GM21529 (cell line): ENCODE measurements at regions not wholly inside any gene's neighbourhood (a gene's known extent, or its start where the extent isn't known, plus 50 kb on each side); places are given as distances from the start of the nearest gene placed in this dataset.

Experiments
- ATAC-seq: cut with Tn5 transposase; IDR thresholded peaks from one replicate; pipeline ENCODE4 v1.9.1; 2021; ENCODE audit not compliant: unreplicated experiment

DNA sequence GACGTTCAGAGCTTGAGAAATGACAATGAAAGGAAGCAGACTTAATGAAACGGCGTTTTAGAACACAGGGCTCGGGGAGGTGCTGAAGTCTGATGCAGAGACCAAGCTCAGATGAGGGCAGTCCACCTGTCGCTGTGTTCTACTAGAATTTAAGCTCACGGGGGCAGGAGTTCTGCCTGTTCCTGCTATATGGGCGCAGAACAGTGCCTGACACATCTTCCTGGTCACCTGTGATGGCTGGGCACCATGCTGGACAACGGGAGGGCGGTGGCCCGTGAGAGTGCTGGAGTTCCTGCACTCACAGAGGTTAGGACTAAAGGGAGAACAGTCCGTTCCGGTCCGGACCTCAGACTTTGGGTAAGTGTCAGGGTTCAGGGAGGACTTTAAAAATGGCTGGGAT, 130.6 kb downstream of the ERMARD start:
- no peak for ATAC-seq

DNA sequence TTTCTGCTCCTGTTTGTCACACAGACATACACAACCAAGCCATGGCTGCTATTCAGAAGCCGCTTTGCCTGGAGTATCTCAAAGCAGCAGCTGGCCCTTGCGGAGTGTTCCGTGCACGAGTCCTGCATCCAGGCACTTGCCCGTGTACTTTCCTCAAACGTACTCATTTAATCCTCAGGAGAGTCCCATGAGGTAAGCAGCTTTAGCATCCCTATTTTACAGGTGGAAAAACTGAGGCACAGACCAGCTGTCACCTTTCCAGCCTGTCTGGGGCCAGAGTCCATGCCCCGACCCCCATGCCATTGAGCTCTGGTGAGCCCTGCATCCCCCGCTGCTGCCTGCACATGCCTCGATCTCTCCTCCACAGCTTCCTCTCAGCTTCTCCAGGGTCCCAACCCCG, 130.0 kb downstream of the ERMARD start:
- no peak for ATAC-seq

GRCh38 chr6:169880516-169880915, 129.1 kb downstream of the ERMARD start:
- ATAC-seq = no peak

DNA sequence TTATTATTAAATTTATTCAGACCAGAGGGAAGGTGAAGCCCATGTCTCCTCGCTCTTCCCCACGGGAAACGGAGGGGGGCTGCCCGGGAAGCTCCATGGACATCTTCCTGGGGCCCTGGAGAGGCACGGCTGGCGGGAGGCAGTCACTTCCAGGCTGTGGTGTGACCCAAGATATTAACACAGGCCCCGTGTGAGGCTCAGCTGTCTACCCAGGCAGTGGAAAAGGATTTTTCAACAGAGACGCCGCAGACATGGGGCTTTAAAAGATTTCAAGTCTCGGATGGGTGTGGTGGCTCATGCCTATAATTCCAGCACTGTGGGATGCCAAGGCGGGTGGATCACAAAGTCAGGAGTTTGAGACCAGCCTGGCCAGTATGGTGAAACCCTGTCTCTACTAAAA, 117.9 kb downstream of the ERMARD start:
- ATAC-seq = no peak

DNA sequence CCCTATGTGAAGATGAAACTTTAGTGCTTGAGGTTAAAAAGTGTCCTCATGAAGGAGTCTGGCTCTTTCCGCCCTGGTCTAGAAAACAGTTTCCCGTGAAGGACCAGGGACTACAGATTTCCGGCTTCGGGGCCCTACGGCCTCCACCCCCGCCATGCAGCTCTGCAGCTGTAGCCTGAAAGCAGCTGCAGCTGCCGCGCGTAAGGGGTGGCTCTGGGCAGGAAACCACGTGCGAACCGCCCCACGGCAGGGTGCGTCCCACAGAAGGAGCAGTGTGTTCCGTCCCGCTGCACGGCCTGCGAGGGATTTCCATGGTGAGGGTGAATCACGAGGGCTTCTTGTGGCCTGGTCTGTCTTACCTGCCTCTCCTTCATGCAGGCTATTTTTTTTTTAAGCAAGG, 117.0 kb downstream of the ERMARD start:
- no peak for ATAC-seq

GRCh38 chr6:169867751-169868191, 116.3 kb downstream of the ERMARD start:
- no peak for ATAC-seq

DNA sequence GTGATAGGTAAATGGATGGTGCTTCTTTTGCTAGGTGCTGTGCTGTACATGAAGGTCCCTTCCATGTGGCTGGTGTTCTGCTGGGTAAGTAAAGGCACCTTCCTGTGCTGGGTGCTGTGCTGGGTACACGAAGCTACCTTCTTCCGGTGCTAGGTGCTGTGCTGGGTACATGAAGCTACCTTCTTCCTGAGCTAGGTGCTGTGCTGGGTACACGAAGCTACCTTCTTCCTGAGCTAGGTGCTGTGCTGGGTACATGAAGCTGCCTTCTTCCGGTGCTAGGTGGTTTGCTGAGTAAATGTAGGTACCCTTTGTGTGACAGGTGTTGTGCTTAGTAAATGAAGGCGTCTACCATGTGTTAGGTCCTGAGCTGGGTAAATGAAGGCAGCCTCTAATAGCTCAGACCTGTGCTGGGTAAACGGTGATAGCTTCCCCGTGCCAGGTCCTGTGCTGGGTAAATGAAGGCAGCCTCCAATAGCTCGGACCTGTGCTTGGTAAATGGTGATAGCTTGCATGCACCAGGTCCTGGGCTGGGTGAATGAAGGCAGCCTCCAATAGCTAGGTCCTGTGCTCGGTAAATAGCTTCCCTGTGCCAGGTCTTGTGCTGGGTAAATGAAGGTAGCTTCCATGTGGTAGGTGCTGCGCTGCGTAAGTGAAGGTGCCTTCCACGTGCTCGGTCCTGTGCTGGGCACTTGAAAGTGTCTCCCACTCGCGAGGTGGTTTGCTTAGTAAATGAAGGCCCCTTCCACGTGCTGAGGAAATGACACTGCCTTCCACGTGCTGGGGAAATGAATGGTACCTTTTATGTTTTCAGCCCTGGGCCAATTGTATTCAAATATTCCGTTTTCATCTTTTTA, 115.5 kb downstream of the ERMARD start:
- no peak for ATAC-seq

DNA sequence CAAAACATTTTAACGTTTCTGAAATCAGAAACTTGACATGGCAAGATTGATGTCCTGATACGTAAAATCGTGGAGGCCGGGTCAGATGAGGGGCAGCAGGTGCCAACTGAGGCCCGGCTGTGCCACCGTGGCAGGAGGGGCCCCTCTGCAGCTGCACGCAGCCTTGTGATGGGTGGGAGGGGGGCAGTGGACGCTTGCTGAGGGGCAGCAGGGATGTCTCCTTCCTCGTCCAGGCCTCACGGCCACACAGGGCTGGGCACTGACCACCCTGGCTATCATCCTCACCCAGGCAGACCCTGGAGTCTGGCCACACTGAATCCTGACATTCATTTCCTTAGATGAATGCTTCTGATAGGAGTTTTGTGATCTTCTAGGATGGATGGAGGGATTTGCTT, 114.7 kb downstream of the ERMARD start:
- no peak for ATAC-seq

- ATAC-seq = no peak
Observed at GRCh38 chr6:169865346-169866139, 114.1 kb downstream of the ERMARD start.

- no peak for ATAC-seq
Observed at GRCh38 chr6:169864148-169865020, 113.0 kb downstream of the ERMARD start.

GRCh38 chr6:169863710-169864109, 112.3 kb downstream of the ERMARD start:
- no peak for ATAC-seq

GRCh38 chr6:169862892-169863525, 111.6 kb downstream of the ERMARD start:
- no peak for ATAC-seq

DNA sequence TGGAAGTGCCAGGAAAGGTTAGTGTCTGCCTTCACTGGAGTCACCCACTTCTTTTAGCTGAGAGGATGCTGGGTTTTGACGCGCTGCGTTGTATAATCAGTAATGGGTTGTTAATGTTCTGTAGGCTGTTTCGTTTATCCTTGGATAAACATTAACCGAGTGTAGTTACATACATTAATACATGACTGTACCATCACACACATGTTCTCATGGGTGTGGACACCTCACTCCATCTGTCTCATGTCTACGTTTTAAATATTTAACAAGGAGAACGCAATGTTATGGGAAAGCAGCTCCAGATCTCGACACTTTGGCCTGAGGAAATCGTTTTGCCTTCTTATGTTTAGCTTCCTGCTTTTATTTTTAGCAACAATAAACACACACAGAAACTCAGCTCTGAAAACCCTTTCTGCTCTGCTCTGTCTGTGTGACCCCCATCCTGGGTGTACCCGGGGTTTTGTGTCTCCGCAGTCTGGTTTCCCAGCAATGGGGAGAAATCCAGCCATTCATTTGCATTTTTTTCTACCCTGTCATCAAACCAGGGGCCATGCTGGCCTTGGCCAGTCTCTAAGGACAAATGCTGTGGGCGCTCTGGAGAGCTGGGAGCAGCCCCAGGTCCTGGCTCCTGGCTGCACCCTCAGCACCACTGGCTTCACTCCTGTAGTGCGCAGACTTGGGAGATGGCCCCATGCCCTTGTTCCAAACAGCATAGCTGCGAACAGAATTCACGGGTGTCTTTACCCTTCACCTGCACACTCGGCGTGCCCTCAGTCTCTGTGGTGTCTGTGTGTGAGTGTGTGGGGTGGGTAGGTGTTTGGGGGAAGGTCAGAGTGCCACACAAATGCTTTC, 110.8 kb downstream of the ERMARD start:
- no peak for ATAC-seq

GRCh38 chr6:169861431-169862042, 110.1 kb downstream of the ERMARD start:
- no peak for ATAC-seq

GRCh38 chr6:169859978-169860703, 108.7 kb downstream of the ERMARD start:
- no peak for ATAC-seq

DNA sequence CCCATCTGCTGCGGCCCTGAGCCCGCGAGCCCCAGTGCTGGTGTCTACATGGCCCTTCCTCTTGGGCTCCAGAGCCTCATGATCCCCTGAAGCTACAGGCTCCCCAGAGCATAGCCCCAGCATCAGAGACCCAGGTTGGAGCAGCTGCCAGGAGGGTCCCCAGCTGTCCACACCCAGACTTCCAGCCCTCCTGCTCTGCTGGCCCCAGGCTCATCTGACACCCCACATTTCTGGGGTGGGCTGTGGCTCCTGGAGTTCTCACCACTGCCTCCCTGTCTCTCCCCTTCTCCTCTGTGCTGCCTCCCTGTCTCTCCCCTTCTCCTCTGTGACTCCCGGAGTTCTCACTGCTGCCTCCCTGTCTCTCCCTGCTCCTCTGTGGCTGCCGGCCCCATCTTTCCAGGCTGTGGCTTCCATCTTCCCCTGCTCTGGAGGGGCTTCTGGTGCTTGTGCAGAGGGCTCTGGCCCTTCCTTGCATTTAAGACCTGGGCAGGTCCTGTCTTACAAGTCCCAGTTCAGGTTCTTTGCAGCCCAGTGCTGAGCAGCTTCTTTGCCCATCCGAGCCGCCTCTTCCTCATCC, 108.1 kb downstream of the ERMARD start:
- no peak for ATAC-seq

- no peak for ATAC-seq
Observed at GRCh38 chr6:169858935-169859351, 107.5 kb downstream of the ERMARD start.

DNA sequence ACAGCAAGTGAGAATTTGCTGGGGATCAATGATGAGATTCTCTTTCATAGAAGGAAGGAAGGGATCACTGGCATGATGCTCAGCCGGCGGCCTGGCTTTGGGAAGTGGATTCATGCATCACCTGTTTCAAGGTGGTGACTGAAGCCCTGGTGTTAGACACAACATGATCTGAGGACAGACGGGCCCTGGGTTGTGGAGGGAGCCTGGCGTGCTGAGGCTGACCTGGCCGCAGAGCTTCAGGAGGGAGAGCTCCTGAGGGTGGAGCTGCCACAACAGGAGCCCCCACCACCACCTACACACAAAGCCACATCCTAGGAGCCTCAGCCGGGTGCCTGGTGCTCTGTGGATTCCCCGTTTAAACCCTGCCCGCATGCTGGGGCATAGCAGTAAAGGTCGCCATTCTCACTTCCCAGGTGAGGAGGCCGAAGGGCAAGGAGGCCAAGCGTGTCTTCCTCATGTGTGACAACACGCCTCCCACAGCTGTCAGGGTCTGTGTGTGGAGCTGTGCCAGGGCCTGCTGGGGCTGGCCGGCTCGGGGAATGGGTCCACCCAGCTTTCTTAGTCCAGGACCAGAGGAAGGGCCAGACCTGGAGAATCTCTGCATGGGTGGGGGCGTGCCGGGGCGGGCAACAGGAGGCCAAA, 107.0 kb downstream of the ERMARD start:
- no peak for ATAC-seq
